SK-N-SH (cell line): ENCODE measurements at regions not wholly inside any gene's neighbourhood (a gene's known extent, or its start where the extent isn't known, plus 50 kb on each side); places are given as distances from the start of the nearest gene placed in this dataset.

ENCODE experiments used
- ELF1 ChIP-seq: IDR thresholded peaks from 2 replicates; pipeline ENCODE4 v1.4.0; 2012
- SIN3A ChIP-seq: IDR thresholded peaks from 2 replicates; pipeline ENCODE4 v1.6.1; 2012; ENCODE audit warnings: low read depth, mild to moderate bottlenecking, low read length, moderate library complexity, borderline replicate concordance

DNA sequence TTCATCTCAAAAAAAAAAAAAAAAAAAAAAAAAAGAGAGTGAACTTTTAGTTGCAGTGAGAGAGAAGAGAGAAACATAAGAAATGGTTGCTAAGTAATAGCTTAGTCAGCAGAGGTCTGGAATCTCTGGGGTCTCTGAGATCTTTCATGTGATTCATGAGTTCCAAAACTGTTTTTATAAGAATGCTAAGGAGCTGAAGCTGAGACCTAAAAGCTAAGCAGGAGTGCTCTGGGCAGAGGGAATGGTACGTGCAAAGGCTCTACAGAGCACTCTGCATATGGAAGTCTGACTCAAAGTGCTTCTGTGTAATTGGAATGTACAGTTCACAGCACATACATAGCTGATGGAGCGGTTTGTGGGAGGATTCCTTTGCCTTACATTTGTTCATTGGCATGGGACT lies 66.3 kb upstream of the LRIG1 start:
- TF ChIP-seq ELF1 (no peak), SIN3A (no peak)
